NCI-H460 (cell line): ENCODE measurements at regions not wholly inside any gene's neighbourhood (a gene's known extent, or its start where the extent isn't known, plus 50 kb on each side); places are given as distances from the start of the nearest gene placed in this dataset.

Experiments used
- DNase-seq: peaks from one replicate; pipeline ENCODE4 v3.0.0-alpha.2; 2016; ENCODE audit warnings: low read depth; ENCODE audit errors: extremely low read depth

DNA sequence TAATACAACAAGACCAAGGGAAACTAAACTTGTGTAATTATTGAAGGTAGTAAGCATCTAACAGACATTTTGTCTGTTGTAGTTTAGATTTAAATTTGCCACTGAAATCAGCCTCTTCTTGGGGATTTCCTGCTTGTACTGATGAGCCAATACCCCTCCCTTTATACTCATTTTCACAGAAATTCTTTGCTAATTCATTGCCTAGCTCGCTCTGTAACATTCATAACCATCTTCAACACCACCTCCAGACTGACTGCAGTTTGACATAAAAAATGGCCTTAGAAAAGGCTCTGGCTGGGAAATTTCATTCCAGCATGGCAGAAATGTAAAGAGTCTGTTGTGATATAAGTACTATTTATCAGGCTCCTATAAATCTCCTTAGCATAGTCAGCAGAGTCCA lies 109.7 kb upstream of the FLRT2 start:
- DNase-seq, result no peak

DNA sequence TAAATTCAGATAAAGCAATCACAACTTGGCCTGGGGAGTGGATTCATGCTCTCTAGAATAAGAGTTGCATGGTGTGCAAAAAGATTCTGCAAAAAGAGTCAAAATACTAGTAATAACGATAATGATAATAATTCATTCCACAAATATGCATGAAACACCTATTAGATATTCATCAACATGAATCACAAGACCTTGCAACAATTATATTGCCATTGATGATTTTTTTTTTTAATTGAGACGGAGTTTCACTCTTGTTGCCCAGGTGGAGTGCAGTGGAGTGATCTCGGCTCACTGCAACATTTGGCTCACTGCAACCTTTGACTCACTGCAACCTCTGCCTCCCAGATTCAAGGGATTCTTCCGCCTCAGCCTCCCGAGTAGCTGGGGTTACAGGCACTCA lies 109.2 kb upstream of the FLRT2 start:
- DNase-seq, result no peak

DNA sequence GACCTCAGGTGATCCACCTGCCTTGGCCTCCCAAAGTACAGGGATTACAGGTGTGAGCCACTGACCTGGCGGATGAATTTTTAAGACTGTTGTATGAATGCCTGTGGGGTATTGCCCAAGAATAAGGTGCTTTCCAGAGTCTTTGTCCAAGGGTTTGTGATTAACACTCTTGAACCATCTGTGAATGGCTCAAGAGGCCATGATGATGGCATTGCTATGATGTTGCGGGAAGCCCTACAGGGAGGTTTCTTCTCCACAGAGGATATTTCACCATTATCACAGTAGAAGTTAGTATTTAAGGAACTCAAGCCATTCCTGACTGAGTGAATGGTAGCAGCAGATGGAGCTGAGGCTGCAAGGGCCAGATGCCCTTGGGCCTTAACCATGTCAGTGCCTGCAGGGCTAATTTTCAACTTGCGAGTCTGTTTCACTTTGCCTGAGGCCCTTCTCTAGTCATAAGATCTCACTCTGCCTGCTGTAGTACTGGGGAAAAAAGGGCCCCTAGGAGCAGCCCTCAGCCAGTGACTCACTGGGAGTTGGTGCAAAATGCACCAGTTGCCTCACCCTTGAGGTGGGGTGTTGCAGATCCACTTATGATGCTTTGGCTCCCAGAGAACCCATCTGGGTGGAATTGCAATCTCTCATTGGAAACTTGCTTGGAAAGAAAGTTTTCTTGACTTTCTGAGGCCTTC lies 108.6 kb upstream of the FLRT2 start:
- no peak for DNase-seq

DNA sequence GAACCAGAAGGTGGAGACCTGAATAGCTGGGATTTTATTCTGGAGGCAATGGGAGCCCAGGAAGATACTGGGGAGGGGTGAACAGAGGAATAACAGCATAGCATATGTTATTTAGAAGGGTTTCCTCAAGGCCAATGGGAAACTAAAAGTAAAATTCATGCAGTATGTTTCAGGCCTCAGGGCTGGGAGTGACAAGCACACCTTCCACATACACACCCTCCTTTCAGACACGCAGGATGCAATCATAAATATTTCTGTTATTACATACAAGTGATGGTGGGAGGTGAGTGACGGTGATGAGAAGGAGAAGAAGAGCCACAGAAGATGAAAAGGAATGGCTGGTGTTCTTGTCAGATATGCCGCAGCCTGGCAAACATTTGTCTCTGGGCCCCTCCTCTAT lies 106.1 kb upstream of the FLRT2 start:
- no peak for DNase-seq

DNA sequence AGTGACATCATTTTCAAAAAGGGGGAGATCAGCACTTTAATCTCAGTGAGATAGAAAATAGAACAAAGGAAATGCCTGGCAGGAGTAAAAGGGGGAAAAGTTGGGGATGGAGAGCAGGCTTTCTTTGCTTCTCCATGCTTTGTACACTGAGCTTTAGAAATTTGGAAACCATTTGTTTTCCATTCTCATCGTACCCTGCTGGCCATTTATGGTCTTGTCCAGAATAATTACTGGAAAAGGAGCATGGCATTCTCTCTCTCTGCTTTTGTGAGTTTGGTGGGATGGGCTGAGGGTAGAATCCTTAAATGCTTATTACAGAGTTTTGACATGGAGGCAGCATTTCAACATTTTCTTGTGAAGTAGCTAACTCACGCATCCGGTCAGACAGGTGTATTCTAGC lies 104.4 kb upstream of the FLRT2 start:
- DNase-seq, result no peak

DNA sequence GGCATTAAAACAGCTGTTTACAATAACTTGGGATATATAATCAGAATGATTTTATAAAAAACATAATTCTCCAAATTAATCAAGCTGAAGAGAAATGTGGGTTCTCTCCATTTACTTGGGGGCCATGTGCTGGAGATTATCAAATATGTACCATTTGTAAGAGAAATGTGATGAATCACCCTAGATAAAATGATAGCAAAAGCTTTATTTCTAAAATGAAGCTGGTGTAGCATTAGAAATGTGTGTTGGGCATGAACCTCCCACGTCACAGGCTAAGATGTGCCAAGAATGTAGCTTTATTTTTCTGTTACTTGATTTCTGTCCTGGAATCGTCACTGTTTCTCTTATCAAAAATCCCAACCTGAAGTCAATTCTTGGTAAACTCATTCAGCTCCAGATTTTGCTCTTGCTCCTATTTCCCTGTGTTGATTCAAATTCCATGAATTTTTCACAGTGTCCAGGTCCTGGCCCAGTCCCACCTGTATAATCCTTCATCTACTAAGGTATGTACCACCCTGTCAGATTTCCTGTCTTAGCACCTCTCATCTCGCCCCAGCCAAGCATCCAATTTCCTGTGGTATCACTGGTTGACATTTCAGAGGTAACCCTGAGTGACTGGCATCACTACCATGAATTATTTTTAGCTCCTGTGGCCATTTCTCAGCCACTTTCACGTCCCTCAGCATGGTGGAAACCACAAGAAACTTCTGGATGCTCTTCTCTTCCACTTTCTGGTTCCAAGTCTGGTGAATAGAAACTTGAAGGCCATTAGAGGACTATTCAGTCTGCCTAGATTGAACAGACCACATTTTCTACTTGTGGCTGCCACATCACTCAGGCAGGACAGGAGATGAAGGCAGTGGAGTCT lies 103.6 kb upstream of the FLRT2 start:
- no peak for DNase-seq

DNA sequence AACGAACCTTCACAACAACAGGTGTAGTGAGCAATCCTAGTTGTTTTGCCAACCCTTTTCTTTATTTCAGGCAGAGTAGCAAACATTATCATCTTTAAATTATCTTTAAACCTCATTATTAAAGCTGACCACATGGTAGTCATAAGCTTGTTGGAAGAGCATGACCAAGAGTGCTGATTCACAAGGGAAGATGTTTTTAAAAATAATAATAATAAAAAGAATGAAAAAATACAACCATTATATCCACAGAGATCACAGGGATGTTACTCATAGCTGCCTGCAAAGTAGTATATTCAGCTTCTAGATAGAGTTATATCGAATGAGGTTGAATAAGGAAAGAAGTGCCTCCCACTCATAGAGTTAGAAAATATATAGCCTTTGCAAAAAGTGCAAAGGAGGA lies 101.0 kb upstream of the FLRT2 start:
- no peak for DNase-seq

DNA sequence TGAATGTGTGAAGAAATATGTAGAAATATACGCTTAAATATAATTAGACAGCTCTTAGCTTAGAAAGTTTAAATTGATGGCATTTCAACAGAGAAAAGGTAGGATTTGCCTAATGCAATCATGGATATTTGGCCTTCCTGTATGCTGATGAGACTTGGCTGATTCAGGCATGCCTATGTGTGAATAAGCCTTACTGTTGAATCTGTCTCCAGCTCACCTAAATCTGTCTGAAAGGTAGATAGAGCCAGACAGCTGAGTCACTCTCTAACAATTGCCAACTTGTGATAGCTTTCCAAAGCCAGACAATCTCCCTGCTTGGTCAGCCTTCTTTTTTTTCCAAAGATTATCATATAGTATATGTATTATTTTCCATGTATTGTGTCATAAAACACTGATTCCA lies 92.8 kb upstream of the FLRT2 start:
- no peak for DNase-seq

DNA sequence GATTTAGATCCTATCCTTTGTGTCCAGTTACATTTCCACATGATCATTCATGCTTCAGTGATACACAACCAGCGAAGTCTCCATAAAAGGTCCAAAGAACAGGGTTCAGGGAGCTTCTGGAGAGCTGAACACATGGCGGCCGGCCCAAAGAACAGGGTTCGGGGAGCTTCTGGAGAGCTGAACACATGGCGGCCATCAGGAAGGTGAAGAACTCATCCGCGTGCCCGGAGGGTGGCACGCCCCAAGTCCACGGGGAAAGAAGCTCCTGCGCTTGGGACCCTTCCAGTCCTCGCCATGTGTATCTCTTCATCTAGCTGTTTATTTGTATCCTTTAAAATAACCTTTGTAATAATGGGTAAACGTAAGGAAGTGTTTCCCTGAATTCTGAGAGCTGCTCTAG lies 91.9 kb upstream of the FLRT2 start:
- DNase-seq, result no peak

DNA sequence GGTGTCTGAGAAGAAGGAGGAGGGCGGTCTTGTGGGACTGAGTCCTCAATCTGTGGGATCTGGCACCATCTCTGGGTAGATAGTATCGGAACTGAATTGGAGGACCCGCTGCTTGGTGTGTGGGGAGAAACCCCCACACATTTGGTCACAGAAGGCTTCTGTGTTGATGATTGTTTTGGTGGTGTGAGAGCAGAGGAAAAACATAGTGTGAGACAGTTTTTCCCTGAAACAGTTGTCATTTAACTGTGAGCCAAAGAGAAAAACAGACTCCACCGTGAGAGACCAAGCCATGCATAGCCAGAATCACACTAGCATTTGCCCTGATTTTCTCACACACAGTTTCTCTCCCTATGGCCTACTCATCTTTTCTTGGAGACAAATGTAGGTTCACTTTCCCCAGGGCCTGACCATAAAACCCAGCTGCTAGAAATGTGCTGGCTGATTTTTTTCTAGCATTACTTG lies 91.4 kb upstream of the FLRT2 start:
- no peak for DNase-seq

DNA sequence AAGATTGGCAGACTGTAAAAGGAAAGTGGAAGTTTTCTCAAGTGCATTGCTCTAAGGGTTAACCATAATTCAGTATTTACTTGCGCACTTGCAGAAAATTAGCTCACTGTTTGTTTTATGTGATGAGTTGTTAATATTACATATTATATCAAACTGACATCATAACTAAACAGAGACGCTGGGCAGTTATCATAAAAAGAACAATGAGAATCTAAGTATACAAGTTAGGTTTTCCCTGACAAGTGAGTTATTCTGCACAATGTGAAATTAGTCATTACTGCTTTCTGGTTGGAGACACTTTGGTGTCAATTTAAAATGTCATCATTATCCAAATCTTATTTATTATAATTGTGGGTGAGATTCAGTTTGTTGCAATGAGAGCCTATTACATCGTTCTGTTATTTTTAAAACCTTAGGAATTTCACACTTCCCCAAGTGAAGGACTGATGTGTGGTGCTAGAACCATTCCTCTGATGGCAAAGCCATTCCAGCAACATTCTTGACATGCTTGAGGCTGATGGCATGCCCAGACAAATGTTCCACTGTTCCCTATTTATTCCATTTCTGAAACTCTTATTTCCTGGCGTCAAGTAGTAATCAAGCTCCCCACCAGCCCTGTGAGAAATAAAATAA lies 90.1 kb upstream of the FLRT2 start:
- DNase-seq, result peak; percentile 85

DNA sequence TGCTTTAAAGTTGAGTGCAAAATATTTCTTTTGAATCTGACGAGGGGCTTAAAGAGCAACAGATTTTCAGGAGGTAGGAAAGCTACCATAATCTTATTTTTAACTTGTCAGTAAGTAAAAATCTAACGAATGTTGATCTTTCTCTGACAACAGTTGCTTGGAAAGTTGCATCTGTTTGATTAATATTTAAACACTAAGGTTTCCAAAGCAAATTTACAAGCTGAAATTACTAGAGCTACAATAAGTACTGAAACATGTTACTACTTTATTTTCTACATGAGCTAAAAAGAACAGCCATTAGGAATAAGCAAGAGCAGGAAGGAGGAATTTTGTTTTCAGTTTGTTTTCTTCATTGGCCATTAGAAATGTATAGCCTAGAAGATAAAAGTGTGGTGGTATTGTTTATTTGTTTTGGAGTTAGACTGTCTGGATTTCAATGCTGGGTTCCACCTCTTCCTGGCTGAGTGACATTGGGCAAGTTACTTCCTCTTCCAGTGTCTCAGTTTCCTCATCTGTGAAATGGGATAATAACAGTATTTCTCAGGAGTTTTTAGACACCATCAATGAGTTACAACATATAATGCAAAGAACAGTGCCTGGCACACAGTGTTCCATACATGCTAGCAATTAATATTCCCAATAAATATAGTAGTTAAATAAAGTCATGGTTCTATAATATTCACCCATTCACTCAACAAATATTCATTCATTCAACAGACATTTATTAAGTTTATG lies 87.9 kb upstream of the FLRT2 start:
- DNase-seq, result no peak

DNA sequence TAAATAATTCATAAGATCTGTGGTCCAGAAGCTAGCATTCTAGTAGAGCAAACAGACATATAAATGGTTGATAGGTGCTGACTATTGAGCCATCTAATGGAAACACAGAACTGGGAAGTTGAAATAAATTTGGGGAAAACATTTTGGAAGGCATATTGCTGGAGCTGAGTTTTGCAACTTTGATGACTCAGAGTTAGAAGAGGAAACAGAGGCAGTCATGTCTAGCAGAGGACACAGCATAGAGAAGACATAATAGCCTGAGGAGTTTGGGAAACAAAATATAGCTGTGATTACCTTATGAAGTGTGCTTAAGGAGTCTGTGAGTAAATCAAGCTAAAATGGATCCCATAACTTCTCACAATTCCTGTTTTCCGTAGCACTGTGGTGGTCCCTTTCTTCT lies 86.9 kb upstream of the FLRT2 start:
- no peak for DNase-seq

DNA sequence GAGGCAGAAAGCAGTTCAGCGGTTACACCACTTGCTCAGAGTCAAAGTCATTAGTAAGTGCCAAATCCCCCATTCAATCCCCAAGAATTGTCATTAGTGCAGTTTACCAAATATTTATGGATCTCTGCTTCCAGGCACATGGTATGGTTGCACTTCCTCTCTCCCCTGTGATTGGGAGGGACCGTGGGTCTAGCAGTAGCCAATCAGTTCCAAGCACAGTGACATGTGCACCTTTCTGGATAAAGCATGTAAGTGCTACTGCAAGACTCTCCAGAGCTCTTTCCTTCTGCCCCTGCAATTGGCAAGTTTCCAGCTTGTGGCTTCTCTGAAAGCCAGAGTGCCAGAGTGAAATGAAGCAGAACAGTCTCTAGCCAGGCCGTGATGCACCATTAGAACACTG lies 85.3 kb upstream of the FLRT2 start:
- no peak for DNase-seq

DNA sequence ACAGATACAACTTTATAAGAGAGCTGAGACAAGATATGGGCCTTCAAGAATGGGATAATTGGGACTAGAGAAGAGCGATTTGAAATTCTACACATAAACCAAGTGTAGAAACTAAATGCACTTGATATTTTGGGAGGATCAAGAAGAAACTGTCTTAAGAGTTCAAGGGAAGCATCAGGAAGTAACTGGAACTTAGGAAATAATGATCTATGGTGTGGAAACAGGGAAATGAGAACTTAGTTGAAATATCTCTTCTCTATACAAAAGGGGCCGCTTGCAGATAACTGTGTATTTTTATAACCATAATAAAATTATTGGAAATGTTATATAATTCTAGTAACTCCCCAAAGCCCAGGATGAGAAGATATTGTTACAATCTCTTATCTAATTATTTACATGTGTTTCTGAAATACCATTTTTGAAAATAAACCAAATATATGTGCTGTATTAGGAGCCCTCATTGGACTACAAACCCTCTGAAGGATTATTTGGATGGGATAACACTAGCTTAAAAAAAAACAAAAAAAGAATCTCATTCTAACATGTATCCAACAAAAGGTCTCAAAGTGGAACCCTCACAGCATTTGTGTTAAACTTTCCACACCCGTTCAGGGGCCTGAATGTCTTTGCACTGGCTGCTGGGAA lies 84.7 kb upstream of the FLRT2 start:
- DNase-seq, result no peak

DNA sequence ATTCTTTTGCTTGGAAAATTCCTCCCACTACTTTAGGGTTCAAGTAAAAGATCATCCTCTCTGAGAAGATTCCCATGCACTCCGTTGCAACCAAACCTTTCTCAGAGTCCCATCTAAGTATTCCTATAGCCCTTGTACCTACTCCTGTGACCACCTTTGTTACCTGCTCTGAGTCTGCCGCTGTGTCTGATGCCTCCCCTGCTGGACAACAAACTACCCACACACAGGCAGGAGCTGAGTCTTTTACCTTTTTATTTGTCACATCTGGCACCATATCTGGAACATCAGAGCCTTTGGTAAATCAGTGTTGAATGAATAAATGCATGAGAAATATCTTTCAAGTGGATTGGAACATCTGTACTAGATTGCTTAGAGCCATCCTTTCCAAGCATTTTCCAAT lies 82.1 kb upstream of the FLRT2 start:
- no peak for DNase-seq

DNA sequence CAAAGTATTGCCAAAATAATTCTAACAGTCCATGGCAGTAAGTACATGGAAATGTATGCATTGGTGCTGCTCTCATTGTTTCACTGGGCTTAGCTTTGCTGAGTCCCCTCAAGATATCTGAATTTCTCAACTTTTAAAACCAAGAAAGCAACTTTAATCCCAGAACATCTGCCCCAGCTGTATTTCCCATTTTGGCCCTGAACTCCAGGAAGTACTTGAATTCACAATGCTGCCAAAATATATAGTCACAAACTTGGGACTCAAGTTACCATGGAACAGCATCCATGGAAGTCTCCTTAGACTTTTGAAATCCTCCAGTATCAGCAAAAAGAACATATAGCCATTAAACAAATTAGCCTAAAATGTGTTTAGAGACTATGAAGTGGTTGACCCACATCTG lies 78.5 kb upstream of the FLRT2 start:
- DNase-seq, result no peak

DNA sequence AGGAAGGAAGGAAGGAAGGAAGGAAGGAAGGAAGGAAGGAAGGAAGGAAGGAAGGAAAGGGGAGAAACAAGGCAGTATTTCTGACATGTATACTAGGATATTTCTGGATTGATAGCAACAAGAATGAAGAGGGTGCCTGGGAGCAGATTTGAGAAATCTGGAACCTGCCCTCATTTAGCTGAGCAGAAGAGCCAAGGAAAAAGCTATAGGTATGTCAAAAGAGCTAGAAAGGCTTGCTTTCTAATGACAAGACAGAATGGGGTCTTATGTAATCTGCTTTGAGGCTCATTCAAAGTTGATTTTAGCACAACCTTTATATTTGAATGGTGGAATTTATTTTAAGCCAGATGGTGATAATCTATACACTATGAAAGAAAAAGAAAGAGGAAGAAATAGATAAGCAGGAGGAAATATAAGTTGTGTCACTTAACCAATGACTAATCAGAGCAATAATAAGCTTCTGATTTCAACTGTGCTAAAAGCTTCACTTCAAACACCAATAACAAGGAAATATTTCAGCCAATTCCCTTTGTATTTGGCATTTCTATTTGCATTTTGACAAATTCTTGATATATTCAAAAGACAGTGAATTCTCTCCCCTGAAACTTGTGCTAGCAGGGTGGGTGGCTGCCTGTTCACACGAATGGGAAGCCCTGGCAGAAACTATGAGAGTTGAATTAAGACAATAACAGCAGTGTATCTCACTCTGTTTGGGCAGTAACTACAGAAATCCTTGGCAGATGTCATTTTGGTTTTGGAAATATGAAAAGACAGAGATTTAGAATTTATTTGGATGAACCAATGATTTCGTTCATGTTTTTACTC lies 76.3 kb upstream of the FLRT2 start:
- no peak for DNase-seq

DNA sequence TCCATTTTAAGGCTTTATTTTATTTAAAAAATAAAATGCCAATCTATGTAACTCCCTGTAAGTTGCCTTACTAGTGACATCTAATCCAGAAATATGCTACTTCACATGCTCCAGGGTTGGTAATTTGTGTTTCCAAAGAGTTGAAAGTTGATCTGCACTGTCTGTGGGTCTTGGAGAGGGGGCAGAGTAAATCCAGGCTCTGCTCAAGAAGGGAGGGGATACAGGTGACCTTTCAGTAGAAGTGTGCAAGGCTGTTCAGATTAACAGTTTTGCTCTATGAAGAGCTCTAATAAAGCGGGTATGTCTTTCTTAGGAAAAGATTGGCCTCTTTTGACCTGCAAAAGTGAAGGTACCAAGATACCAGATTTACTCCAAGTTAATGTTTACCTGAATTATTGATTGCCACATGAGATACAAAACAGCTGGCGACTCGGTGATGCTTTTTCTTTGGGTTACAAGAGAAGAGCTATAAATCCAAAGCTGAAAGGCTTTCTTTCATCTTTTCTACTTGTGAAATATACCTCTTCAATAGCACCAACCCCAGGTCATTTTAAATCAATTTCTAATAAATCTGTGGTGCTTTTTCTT lies 75.6 kb upstream of the FLRT2 start:
- no peak for DNase-seq
